ENCODE measurements at regions not wholly inside any gene's neighbourhood (a gene's known extent, or its start where the extent isn't known, plus 50 kb on each side); places are given as distances from the start of the nearest gene placed in this dataset.

- intact Hi-C loops (cut with micrococcal nuclease) = no loop called here
- Mint-ChIP-seq H3K27me3 (ENCODE audit: insufficient read depth, unreplicated experiment) (no peaks in the 10 kb centered on the region), H3K9me3 (ENCODE audit: unreplicated experiment) (no peaks in the 10 kb centered on the region), H3K36me3 (ENCODE audit: insufficient read depth, unreplicated experiment) (no peaks in the 10 kb centered on the region), H3K27ac (ENCODE audit: low read depth, unreplicated experiment) (no peak overlapping the region), H3K4me1 (ENCODE audit: insufficient read depth, unreplicated experiment) (no peaks in the 10 kb centered on the region), H3K4me3 (ENCODE audit: unreplicated experiment) (no peak overlapping the region)
- ChIA-PET POLR2A (no interaction called here), CTCF (no interaction called here)
- BruUV-seq (replicated peaks) = no TSS peak
- DNase-seq (ENCODE audit: unreplicated experiment) = no peak
- no peak for TF ChIP-seq CTCF (IDR thresholded peaks at IDR 0.05; ENCODE audit: unreplicated experiment)
Observed at GRCh38 chr10:53093878-53094277, 321.3 kb upstream of the MBL2 start.

- no peak overlapping the region for H3K4me3 Mint-ChIP-seq (ENCODE audit: unreplicated experiment)
- H3K27me3 Mint-ChIP-seq (ENCODE audit: insufficient read depth, unreplicated experiment) = no peaks in the 10 kb centered on the region
- intact Hi-C loops (cut with micrococcal nuclease) = no loop called here
- POLR2A ChIA-PET = no interaction called here
- no peaks in the 10 kb centered on the region for H3K36me3 Mint-ChIP-seq (ENCODE audit: insufficient read depth, unreplicated experiment)
- no peak overlapping the region for H3K27ac Mint-ChIP-seq (ENCODE audit: low read depth, unreplicated experiment)
- DNase-seq (ENCODE audit: unreplicated experiment) = no peak
- BruUV-seq (replicated peaks) = no TSS peak
- CTCF ChIA-PET = no interaction called here
- no peak for TF ChIP-seq CTCF (IDR thresholded peaks at IDR 0.05; ENCODE audit: unreplicated experiment)
- peaks cover 6% of the 10 kb centered on the region for H3K9me3 Mint-ChIP-seq (ENCODE audit: unreplicated experiment)
- H3K4me1 Mint-ChIP-seq (ENCODE audit: insufficient read depth, unreplicated experiment) = no peaks in the 10 kb centered on the region
Observed at GRCh38 chr10:53091574-53091973, 319.0 kb upstream of the MBL2 start.

- no peak for DNase-seq (ENCODE audit: unreplicated experiment)
- intact Hi-C loops (cut with micrococcal nuclease) = no loop called here
- Mint-ChIP-seq H3K27ac (ENCODE audit: low read depth, unreplicated experiment) (no peak overlapping the region), H3K27me3 (ENCODE audit: insufficient read depth, unreplicated experiment) (no peaks in the 10 kb centered on the region), H3K36me3 (ENCODE audit: insufficient read depth, unreplicated experiment) (no peaks in the 10 kb centered on the region), H3K9me3 (ENCODE audit: unreplicated experiment) (peaks cover 17% of the 10 kb centered on the region), H3K4me1 (ENCODE audit: insufficient read depth, unreplicated experiment) (no peaks in the 10 kb centered on the region), H3K4me3 (ENCODE audit: unreplicated experiment) (no peak overlapping the region)
- ChIA-PET POLR2A (interaction anchor here (1.1 kb wide), 1 partner anchor 12 kb away, joined by 3 read pairs; no protein-coding TSS in a partner anchor), CTCF (no interaction called here)
- BruUV-seq (replicated peaks) = no TSS peak
- no peak for TF ChIP-seq CTCF (IDR thresholded peaks at IDR 0.05; ENCODE audit: unreplicated experiment)
Observed at GRCh38 chr10:53088961-53089360, 316.4 kb upstream of the MBL2 start.

GRCh38 chr10:53079283-53079682 lies 306.7 kb upstream of the MBL2 start:
- Mint-ChIP-seq H3K27me3 (ENCODE audit: insufficient read depth, unreplicated experiment) (no peaks in the 10 kb centered on the region), H3K27ac (ENCODE audit: low read depth, unreplicated experiment) (no peak overlapping the region), H3K4me3 (ENCODE audit: unreplicated experiment) (no peak overlapping the region), H3K36me3 (ENCODE audit: insufficient read depth, unreplicated experiment) (no peaks in the 10 kb centered on the region), H3K9me3 (ENCODE audit: unreplicated experiment) (no peaks in the 10 kb centered on the region), H3K4me1 (ENCODE audit: insufficient read depth, unreplicated experiment) (no peaks in the 10 kb centered on the region)
- TF ChIP-seq CTCF (IDR thresholded peaks at IDR 0.05; ENCODE audit: unreplicated experiment) = no peak
- CTCF ChIA-PET = no interaction called here
- DNase-seq (ENCODE audit: unreplicated experiment) = no peak
- POLR2A ChIA-PET = no interaction called here
- no TSS peak for BruUV-seq (replicated peaks)
- intact Hi-C loops (cut with micrococcal nuclease) = no loop called here
